ENCODE measurements at regions not wholly inside any gene's neighbourhood (a gene's known extent, or its start where the extent isn't known, plus 50 kb on each side); places are given as distances from the start of the nearest gene placed in this dataset.

- no peak for DNase-seq (ENCODE audit: low read depth)
- TF ChIP-seq CTCF (IDR thresholded peaks at IDR 0.05; ENCODE audit: insufficient read depth, low read depth, low read length, missing control alignments): no peak
- H3K4me3 ChIP-seq (ENCODE audit: low read length): no peak overlapping the region
Observed at GRCh38 chr2:44884677-44885076, 56.8 kb upstream of the SIX3 start.

- H3K4me3 ChIP-seq (ENCODE audit: low read length): no peak overlapping the region
- DNase-seq (ENCODE audit: low read depth): no peak
- TF ChIP-seq CTCF (IDR thresholded peaks at IDR 0.05; ENCODE audit: insufficient read depth, low read depth, low read length, missing control alignments): no peak
Observed at GRCh38 chr2:44886414-44886813, 55.1 kb upstream of the SIX3 start.

- DNase-seq (ENCODE audit: low read depth): no peak
- no peak for TF ChIP-seq CTCF (IDR thresholded peaks at IDR 0.05; ENCODE audit: insufficient read depth, low read depth, low read length, missing control alignments)
- H3K4me3 ChIP-seq (ENCODE audit: low read length): no peak overlapping the region
Observed at GRCh38 chr2:44889096-44889495, 52.4 kb upstream of the SIX3 start.

All from epithelial cell of esophagus (primary cell).